GM19240 (cell line): ENCODE measurements at regions not wholly inside any gene's neighbourhood (a gene's known extent, or its start where the extent isn't known, plus 50 kb on each side); places are given as distances from the start of the nearest gene placed in this dataset.

Experiments
- DNase-seq: peaks from one replicate; pipeline ENCODE4 v3.0.0; 2011; ENCODE audit warnings: low spot score; ENCODE audit not compliant: insufficient read length

- DNase-seq = no peak
These were observed 80.0 kb upstream of the FREM2 start for GRCh38 chr13:38606699-38607535.

- DNase-seq = no peak
These were observed 68.9 kb upstream of the FREM2 start for GRCh38 chr13:38617936-38618335.

GRCh38 chr13:38618336-38618735, 68.5 kb upstream of the FREM2 start:
- no peak for DNase-seq

GRCh38 chr13:38618881-38619280, 68.0 kb upstream of the FREM2 start:
- no peak for DNase-seq

GRCh38 chr13:38620876-38621275, 66.0 kb upstream of the FREM2 start:
- DNase-seq = no peak

GRCh38 chr13:38624822-38625221, 62.1 kb upstream of the FREM2 start:
- DNase-seq = no peak

- no peak for DNase-seq
These were observed 58.3 kb upstream of the FREM2 start for GRCh38 chr13:38628554-38628953.

GRCh38 chr13:38630780-38631179, 56.1 kb upstream of the FREM2 start:
- DNase-seq = no peak

- no peak for DNase-seq
These were observed 51.8 kb upstream of the FREM2 start for GRCh38 chr13:38635030-38635429.

- DNase-seq = no peak
These were observed 50.8 kb upstream of the FREM2 start for GRCh38 chr13:38636073-38636472.

GRCh38 chr13:38636761-38637160, 50.1 kb upstream of the FREM2 start:
- DNase-seq = no peak
